ENCODE measurements at regions not wholly inside any gene's neighbourhood (a gene's known extent, or its start where the extent isn't known, plus 50 kb on each side); places are given as distances from the start of the nearest gene placed in this dataset.

- TF ChIP-seq EZH2 (IDR thresholded peaks at IDR 0.05; ENCODE audit: borderline replicate concordance, low read depth, low read length, severe bottlenecking) (no peak), CTCF (IDR thresholded peaks at IDR 0.05; ENCODE audit: borderline replicate concordance, extremely low read depth, low read length, poor library complexity, severe bottlenecking) (no peak)
Measured at GRCh38 chr10:60463746-60464145, 74.1 kb upstream of the ANK3 start.

Data from DND-41 (cell line).